Renal cortical epithelial cell (primary cell): ENCODE measurements at regions not wholly inside any gene's neighbourhood (a gene's known extent, or its start where the extent isn't known, plus 50 kb on each side); places are given as distances from the start of the nearest gene placed in this dataset.

ENCODE experiments used
- DNase-seq: peaks from one replicate; pipeline ENCODE4 v3.0.0-alpha.2; 2011; ENCODE audit warnings: low read depth

DNA sequence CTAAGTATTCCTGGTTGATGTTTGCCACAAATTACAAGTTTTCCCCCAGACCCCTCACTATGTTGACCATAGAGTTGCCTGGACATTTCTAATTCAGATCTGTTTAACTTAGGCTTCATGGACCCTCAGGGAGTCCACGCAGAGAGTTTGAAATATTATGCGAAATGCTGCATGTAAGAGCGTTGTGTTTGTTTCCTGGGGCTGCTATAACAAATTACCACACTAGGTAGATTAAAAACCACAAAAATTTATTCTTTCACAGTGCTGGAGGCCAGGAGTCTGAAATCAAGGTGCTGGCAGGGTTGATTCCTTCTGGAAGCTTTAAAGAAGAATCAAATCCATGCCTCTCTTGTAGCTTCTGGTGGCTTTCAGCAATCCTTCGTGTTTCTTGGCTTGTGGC lies 177.9 kb upstream of the KITLG start:
- no peak for DNase-seq

DNA sequence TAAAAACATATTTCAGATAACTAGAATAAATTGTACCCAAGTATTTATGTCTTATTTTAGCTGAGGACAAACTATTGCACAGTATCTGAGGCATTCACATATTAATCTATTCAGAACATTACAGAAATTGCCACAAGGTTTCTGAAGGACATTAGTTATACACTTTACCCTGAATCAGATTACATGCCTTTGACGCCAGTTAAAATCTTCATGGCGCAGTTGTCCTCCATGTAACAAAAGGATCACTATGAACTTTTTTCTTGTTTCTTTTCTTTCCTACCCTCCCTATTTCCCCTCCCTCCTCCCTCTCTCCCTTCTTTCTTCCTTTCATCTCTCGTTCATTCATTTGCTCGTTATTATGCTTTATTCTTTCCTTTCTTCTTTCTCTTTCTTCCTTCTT lies 176.6 kb upstream of the KITLG start:
- DNase-seq = no peak

DNA sequence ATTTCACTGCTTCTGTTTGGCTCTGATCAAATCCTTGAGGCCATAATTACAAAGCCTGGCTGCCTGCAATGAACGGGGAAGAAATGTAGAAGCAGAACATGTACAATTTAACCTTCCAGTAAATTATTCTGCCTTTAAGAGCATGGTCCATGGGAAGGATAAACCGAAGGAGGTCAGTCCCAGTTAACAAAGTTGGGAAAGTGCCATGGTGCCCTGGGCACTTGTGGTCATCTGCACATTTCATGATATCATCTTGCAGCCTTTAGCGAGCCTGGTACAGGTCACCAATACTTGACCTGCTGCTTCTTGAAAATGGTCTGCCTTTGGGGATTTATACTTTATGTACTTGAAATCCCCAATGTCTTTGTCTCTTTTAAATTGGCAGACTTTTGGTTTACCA lies 175.9 kb upstream of the KITLG start:
- peak; percentile 58 for DNase-seq

DNA sequence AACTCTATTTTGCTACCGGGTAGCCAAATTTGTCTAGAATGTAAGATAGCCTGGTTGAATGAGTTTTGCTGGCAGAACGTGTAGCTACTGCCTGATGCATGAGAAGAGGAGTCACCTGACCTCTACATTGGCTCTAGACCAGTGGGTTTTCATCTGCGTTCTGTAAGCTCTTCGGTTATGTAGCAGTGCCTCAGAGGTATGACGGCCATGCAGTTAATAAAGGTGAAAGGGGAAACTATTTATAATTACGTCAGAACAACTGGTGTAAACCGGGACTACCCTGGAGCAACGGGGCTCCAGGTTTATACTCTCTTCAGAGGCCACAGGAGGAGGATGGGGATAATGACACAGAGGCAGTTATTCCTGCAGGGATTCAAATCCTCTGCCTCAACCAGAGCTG lies 173.4 kb upstream of the KITLG start:
- peak; percentile 72 for DNase-seq

DNA sequence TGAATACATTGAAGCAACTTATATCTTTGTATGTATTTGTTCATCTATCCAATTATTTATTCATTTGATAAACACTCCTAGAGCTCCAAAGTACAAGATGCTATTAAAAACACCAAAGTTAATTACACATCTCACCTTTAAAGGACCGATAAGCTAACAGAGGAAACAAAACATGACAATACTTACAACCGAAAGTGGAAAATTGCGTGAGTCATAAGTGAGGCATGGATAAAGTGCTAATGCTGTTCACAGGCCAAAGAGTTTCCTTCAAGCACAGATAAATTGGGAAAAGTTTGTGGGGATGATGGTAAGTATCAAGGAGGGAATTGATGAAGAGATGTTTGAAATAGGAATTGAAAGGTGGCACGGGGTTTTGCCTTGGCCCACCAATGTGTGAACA lies 172.8 kb upstream of the KITLG start:
- DNase-seq = peak; percentile 82

DNA sequence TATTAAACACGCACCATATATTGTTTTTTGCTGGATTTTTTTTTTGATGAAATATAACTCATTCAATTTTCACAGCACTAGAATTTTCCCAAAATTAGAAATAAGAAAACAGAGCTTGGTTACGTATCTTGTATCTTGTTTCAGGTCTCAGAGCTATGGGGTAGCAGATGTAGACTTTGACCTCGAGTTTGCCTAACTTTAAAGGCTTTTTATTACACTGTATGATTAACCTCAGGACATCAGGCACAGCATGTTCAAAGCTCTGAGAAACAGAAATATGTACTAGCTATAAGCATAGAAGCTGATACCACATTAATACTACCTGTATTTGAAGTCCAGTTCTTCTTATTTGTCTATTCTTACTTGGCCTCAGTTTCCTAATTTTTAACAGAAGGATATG lies 171.9 kb upstream of the KITLG start:
- no peak for DNase-seq

DNA sequence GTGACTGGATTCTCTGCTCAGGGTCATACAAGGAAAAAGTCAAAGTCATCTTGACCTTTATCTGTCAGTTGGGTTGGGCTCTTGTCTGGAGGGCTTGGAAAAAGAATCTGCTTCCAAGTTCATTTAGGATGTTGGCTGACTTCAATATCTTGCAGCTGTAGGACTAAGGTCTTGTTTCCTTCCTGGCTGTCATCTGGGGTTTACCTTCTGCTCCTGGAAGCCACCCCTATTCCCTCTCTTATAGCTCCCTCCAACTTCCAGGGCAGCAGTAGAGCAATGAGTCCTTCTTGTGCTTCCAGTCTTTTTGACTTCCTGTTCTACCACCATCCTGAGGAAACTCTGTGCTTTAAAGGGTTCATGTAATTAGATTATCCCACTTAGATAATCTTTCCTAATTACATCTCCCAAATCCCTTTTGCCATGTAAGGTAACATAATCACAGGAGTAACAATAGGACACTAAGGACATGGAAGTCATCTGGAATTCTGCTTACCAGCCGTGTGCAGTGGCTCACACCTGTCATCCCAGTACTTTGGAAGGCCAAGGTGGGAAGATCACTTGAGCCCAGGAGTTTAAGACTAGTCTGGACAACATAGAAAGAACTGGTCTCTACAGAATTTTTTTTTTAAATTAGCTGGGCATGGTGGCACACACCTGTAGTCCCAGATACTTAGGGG lies 170.7 kb upstream of the KITLG start:
- no peak for DNase-seq

DNA sequence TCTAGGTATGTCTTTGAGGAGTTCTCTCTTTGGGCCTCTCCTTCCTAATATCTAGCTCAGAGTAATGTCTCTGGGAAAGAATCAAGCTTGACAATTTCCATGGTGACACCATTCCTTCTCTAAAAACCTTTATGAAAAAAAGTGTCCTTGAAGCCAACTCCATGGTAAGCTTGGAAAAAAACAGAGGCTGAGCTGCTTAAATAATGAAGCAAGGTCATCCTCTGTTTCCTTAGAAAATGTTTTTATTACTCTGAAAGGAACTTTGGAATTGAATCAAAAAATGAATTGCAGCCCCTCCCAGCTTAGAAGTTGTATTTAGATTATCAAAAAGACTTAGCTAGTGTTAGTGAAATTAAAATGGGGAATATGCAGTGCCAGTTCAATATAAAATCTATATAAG lies 166.1 kb upstream of the KITLG start:
- DNase-seq = no peak

DNA sequence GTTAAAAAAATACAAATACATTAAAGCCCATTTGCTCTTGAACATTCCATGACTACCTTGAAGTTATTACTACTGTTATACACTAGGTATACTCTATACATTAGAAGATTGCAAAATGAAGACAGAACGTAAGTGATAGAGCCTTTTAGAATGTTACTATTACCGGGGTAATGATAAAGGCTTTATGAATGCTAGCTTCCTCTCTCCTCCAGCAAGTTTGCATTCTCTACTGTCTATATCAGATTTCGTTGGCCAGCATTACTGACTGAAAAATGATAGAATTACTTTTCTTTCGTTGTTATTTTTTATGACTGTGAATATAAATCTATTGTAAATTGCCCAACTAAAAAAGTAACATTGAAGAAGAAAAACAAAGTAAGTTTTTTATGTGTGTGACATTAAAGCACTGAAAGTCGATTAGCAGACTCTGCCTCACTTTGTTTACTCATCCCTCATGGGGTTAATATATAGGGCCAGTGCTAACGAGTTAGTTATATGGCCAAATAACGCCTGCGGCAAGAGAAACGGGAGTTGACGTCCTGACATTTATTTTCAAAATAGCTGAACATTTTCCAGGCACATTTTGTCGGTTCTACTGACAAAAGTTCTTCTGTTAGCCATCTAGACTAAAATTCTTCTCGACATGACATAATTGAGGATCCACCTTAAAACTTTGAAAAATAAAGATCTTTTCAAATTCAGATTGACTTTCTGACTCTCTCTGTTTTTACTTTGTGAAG lies 163.8 kb upstream of the KITLG start:
- DNase-seq = no peak

DNA sequence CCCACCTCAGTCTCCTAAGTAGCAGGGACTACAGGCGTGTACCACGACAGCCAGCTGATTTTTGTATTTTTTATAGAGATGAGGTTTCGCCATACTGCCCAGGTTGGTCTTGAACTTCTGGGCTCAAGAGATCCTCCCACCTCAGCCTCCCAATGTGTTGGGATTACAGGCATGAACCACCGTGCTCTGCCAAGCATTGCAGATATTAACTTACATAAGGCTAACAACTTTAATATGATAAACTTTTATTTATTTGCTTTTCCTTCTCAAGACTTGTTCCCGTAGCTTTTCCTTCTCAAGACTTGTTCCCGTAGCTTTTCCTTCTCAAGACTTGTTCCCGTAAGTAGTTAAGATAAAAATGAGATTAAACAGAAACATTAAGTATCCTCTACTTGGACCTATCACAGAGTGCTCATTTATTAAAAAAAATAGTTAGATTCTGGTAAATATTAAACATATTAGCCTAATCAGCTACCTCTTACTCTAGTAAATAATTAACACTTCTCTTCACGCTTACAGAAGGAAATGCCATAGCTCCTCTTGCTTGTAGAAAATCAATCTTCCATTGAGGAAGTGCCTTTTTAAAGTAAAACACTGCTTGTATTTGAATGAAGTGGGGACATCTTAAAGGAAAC lies 157.7 kb upstream of the KITLG start:
- DNase-seq = peak; percentile 80

DNA sequence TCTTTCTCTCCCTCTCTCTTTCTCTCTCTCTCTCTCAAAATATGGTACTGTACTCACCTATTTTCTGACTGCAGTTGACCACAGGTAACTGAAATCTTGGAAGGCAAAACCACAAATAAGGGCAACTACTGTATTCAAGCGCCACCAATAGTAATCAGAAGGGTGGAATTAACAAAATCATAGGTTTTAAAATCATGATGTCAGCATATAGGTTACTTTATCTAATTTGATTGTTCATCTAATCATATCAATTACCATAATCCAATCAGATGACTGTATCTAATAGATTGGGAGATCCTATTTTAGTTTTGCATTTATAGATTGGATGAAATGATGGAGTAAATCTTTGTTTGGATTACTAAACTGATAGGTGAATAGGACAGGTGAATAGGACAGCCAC lies 155.8 kb upstream of the KITLG start:
- DNase-seq = no peak

DNA sequence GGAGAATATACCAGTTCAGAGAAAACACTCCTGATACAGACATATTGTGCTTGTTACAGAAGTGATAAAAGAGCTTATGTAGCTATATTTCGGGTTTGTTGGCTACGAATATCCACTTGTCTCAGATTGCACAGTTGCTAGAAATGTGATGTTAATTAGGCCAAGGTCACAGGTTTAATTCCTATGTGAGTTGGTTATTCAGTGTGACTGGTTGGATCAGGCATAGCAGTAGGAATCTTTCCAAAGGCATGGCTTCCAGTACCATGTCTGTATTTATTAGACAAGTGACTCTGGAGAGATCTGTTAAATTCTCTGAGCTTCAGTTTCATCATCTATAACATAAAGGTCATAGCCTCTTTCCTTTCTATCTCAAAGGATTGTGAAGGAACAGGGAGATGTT lies 152.7 kb upstream of the KITLG start:
- DNase-seq = no peak

DNA sequence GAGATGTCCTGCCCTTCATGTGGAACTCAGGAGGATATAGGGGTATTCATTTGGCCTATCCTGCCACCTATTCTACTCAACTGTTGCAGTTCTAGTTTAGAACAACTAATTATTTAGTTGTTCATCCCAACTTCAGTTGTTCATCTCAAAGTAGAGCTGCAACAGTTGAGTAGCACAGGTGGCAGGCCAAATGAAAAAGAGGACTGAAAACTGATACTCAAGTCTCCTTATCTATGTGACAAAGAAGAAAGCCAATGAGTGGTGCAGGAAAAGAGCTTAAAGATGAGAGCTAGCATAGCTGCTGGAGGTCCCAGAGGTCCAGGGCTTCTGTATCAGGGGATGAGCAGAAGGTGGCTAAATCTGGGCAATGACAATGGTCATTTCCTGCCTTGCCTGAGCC lies 148.9 kb upstream of the KITLG start:
- DNase-seq = no peak

DNA sequence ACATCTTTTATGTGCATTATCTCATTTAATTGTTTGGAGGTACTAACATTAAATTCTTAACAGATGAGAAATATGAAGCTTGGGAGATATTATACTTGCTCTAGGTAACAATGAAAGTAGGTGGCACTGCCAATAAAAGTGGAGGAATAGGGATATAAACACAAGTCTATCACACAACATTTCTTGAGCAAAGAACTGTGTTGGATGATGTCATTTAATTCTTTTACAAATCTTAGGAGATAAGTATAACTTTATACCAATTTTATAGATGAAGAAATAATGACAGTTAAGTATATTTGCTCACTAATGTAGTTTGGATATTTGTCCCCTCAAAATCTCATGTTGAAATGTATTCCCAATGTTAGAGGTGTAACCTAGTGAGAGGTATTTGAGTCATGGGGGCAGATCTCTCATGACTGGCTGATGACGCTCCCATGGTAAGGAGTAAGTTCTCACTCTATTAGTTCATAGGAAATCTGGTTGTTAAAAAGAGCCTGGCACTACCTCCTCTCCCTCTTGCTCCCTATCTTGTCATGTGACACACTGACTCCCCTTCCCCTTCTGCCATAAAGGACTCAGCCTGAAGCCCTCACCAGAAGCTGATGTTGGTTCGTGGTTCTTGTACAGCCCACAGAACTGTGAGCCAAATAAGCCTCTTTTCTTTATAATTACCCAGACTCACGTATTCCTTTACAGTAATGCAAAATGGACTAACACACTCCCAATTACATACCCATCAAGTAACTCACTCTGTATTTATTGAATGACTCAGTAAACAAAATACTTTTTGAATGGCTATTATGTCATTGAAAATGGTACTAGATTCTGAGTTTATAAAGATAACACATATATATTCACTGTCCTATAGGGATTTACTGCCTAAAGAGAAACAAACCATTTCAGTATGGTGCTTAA lies 146.8 kb upstream of the KITLG start:
- DNase-seq = no peak

DNA sequence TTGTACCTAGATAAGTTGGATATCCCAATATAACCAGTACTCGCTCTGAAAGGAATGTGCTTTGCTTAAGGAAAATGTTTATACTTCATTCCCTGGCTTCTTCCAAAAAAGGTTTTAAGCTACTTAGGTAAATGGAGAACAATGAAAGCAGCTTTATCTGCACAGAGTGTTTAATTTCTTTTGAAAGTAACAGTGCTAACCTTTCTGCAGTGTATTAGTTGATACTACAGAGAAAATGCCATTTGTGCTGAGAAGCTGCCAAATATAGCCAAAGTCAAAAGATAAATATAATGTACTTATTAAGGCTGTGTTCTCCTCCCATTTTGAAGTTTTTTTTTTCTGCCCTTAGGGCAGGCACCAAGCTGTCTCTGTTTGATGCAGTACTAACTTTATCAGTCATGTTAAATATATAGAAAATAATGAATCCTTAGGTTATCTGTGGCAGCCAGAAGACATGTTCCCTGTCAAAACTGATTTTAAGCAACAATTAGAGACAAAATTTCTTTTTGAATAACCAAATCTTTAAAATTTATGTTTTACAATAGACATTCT lies 145.4 kb upstream of the KITLG start:
- DNase-seq = no peak

DNA sequence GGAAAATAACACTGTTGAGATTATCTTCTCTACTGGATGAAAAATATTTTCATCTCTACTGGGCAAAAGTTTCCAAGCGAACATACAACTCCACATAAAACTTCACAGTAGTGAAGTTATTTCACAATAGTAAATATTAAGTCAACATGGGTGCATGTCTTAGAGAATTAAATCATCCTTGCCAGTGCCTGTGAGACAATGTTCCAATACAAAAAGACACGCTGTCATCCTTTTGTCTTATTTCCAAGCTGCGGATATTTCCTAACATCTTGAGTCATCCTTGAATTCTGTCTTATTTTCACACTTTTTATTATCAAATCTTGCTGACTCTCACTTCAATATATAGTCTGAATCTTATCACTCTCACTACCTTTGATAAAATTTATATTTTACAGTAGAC lies 142.9 kb upstream of the KITLG start:
- peak; percentile 19 for DNase-seq

DNA sequence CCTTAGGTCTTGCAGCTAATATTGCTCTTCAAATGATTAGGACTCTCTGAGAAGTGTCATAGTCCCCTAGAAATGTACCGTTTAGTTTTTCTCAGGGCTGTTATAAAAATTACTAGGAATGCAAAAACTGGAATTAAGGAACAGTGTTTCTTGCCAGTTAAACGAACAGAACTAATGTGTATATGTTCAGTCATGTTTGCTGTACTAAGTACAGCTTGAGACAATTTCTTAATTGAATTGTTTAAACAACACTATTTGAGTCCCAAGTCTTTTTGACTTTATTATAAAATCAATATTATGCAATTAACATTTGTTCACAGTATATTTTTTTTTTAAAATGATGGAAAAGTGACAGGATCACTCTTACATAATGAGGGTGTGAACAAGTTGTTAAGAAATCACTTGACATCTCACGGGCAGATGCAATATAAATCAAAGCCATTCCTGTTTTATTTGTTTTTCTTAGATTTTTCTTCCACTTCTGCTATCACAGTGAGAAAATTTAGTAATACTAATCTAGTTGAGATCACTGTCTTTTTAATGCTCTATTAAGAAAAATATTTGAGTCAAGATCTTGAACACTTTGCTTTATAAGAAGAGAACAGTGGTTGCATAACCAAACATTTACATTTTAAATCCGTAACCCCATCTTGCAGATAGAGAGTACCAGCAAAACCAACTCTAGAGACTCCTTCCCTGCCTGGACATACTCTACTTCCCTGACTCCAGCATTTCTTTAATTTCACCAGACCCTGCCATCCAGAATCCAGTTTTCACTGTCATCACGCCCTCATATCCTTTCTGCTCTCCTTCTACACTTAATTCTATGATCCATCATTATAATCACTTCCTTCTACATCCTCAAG lies 140.7 kb upstream of the KITLG start:
- no peak for DNase-seq

DNA sequence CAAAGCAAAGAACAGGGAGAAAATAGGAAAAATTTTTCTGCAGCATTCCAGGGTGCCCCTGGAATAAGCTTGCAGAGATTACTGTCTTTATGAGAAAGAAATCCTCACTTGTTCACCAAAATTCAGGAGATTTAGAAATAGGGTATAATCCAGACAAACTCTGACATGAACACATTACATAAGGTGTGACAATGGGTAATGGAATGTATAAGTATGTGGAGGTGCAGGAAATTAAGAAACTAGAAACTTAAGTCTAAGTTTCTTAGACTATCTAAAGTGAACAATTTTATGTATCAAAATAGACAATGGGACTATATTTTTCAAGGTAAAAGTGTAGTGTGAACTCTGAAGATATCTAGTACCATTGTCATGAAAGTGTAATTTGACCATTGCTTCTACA lies 140.0 kb upstream of the KITLG start:
- DNase-seq = no peak

DNA sequence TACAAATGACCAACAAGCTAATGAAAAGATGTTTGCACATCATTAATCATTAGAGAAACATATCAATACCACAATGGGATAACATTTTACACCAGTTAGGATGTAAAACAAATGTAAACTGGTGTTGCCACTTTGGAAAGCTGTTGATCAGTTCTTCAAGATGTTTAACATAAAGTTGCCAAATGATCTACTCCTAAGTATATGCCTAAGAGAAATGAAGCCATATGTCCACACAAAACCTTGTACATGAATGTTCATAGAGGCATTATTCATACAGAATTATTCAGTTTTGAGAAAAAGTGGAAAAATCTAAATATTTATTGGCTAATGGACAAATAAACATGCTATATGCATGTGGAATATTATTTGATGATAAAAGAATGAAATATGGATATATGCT lies 136.9 kb upstream of the KITLG start:
- DNase-seq = no peak

DNA sequence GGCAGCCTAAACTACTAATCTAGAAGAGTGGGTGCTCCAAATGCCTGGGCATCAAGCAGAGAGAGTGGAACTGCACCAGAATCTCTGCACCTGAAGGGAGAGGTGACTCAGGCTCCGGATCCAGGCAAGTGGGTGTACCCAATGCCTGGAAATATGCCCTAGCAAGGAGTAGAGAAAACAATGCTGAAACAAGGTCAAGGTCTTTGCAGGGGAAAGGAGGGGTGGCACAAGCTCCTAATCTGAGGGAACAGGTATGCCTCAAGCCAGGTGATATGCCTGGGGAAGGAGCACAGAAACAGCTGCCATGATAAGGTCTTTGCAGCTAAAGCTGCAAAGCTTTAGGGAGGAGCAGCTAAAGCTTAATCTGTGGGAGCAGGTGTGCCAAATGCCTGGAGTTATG lies 136.0 kb upstream of the KITLG start:
- DNase-seq = no peak

DNA sequence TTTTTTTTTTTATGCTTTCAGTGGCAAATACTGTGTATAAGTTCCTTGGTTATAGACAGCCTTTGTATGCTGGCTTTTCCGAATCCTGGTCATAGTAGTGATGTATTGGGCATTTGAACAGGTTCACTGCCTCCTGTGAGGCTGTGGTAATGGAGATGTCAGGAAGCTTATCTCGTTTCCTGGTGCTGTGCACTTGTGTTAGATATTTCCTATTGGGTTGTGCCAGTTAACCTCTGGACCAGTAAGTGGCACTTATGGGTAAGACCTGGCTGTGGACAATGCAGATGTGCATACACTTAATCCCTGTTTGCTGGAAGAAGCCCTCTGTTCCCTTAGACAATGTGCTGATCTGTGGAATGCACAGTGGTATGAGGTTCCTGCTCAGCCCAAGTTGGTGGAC lies 135.4 kb upstream of the KITLG start:
- no peak for DNase-seq
